ENCODE measurements at regions not wholly inside any gene's neighbourhood (a gene's known extent, or its start where the extent isn't known, plus 50 kb on each side); places are given as distances from the start of the nearest gene placed in this dataset.

GRCh38 chr20:20877079-20877478 is 164.6 kb upstream of the RALGAPA2 start:
- Histone ChIP-seq H3K9me3 (ENCODE audit: control insufficient read depth in 1 of 2, low read length in 2 of 2) (no peaks in the 10 kb centered on the region), H3K27ac (ENCODE audit: low read length) (no peak overlapping the region), H3K27me3 (ENCODE audit: low read depth, low read length) (no peaks in the 10 kb centered on the region), H3K36me3 (ENCODE audit: control insufficient read depth in 1 of 2, insufficient read depth in 2 of 2, low read length in 2 of 2) (no peaks in the 10 kb centered on the region), H3K4me3 (ENCODE audit: low read depth in 1 of 2, low read length in 2 of 2) (no peak overlapping the region), H3K4me1 (ENCODE audit: control insufficient read depth in 1 of 2, insufficient read depth in 2 of 2, low read length in 2 of 2) (no peaks in the 10 kb centered on the region)

GRCh38 chr20:20875716-20876115 is 163.3 kb upstream of the RALGAPA2 start:
- H3K4me3 ChIP-seq (ENCODE audit: low read depth in 1 of 2, low read length in 2 of 2), result no peak overlapping the region
- no peaks in the 10 kb centered on the region for H3K4me1 ChIP-seq (ENCODE audit: control insufficient read depth in 1 of 2, insufficient read depth in 2 of 2, low read length in 2 of 2)
- no peaks in the 10 kb centered on the region for H3K9me3 ChIP-seq (ENCODE audit: control insufficient read depth in 1 of 2, low read length in 2 of 2)
- no peaks in the 10 kb centered on the region for H3K36me3 ChIP-seq (ENCODE audit: control insufficient read depth in 1 of 2, insufficient read depth in 2 of 2, low read length in 2 of 2)
- H3K27ac ChIP-seq (ENCODE audit: low read length), result no peak overlapping the region
- H3K27me3 ChIP-seq (ENCODE audit: low read depth, low read length), result no peaks in the 10 kb centered on the region

GRCh38 chr20:20872428-20872827 is 160.0 kb upstream of the RALGAPA2 start:
- Histone ChIP-seq H3K9me3 (ENCODE audit: control insufficient read depth in 1 of 2, low read length in 2 of 2) (no peaks in the 10 kb centered on the region), H3K27me3 (ENCODE audit: low read depth, low read length) (no peaks in the 10 kb centered on the region), H3K4me1 (ENCODE audit: control insufficient read depth in 1 of 2, insufficient read depth in 2 of 2, low read length in 2 of 2) (no peaks in the 10 kb centered on the region)

GRCh38 chr20:20869161-20869775 is 156.8 kb upstream of the RALGAPA2 start:
- no peaks in the 10 kb centered on the region for H3K36me3 ChIP-seq (ENCODE audit: control insufficient read depth in 1 of 2, insufficient read depth in 2 of 2, low read length in 2 of 2)
- H3K27me3 ChIP-seq (ENCODE audit: low read depth, low read length), result no peaks in the 10 kb centered on the region
- no peaks in the 10 kb centered on the region for H3K4me1 ChIP-seq (ENCODE audit: control insufficient read depth in 1 of 2, insufficient read depth in 2 of 2, low read length in 2 of 2)
- no peak overlapping the region for H3K4me3 ChIP-seq (ENCODE audit: low read depth in 1 of 2, low read length in 2 of 2)
- no peaks in the 10 kb centered on the region for H3K9me3 ChIP-seq (ENCODE audit: control insufficient read depth in 1 of 2, low read length in 2 of 2)
- no peak overlapping the region for H3K27ac ChIP-seq (ENCODE audit: low read length)

More at GRCh38 chr20:20872428-20872827, 160.0 kb upstream of the RALGAPA2 start:
- Histone ChIP-seq H3K27ac (ENCODE audit: low read length) (no peak overlapping the region), H3K36me3 (ENCODE audit: control insufficient read depth in 1 of 2, insufficient read depth in 2 of 2, low read length in 2 of 2) (no peaks in the 10 kb centered on the region), H3K4me3 (ENCODE audit: low read depth in 1 of 2, low read length in 2 of 2) (no peak overlapping the region)

GRCh38 chr20:20864351-20865096 is 152.1 kb upstream of the RALGAPA2 start:
- H3K27ac ChIP-seq (ENCODE audit: low read length), result no peak overlapping the region
- H3K4me1 ChIP-seq (ENCODE audit: control insufficient read depth in 1 of 2, insufficient read depth in 2 of 2, low read length in 2 of 2), result no peaks in the 10 kb centered on the region
- no peaks in the 10 kb centered on the region for H3K27me3 ChIP-seq (ENCODE audit: low read depth, low read length)
- H3K4me3 ChIP-seq (ENCODE audit: low read depth in 1 of 2, low read length in 2 of 2), result no peak overlapping the region
- no peaks in the 10 kb centered on the region for H3K36me3 ChIP-seq (ENCODE audit: control insufficient read depth in 1 of 2, insufficient read depth in 2 of 2, low read length in 2 of 2)
- H3K9me3 ChIP-seq (ENCODE audit: control insufficient read depth in 1 of 2, low read length in 2 of 2), result no peaks in the 10 kb centered on the region

GRCh38 chr20:20860078-20860806 is 147.8 kb upstream of the RALGAPA2 start:
- Histone ChIP-seq H3K4me3 (ENCODE audit: low read depth in 1 of 2, low read length in 2 of 2) (no peak overlapping the region), H3K9me3 (ENCODE audit: control insufficient read depth in 1 of 2, low read length in 2 of 2) (no peaks in the 10 kb centered on the region), H3K36me3 (ENCODE audit: control insufficient read depth in 1 of 2, insufficient read depth in 2 of 2, low read length in 2 of 2) (no peaks in the 10 kb centered on the region), H3K27ac (ENCODE audit: low read length) (no peak overlapping the region), H3K4me1 (ENCODE audit: control insufficient read depth in 1 of 2, insufficient read depth in 2 of 2, low read length in 2 of 2) (no peaks in the 10 kb centered on the region), H3K27me3 (ENCODE audit: low read depth, low read length) (no peaks in the 10 kb centered on the region)

GRCh38 chr20:20859510-20859909 is 147.1 kb upstream of the RALGAPA2 start:
- Histone ChIP-seq H3K27ac (ENCODE audit: low read length) (no peak overlapping the region), H3K36me3 (ENCODE audit: control insufficient read depth in 1 of 2, insufficient read depth in 2 of 2, low read length in 2 of 2) (no peaks in the 10 kb centered on the region), H3K27me3 (ENCODE audit: low read depth, low read length) (no peaks in the 10 kb centered on the region), H3K4me3 (ENCODE audit: low read depth in 1 of 2, low read length in 2 of 2) (no peak overlapping the region), H3K4me1 (ENCODE audit: control insufficient read depth in 1 of 2, insufficient read depth in 2 of 2, low read length in 2 of 2) (no peaks in the 10 kb centered on the region), H3K9me3 (ENCODE audit: control insufficient read depth in 1 of 2, low read length in 2 of 2) (no peaks in the 10 kb centered on the region)

GRCh38 chr20:20856956-20857355 is 144.5 kb upstream of the RALGAPA2 start:
- H3K27ac ChIP-seq (ENCODE audit: low read length), result no peak overlapping the region
- no peaks in the 10 kb centered on the region for H3K9me3 ChIP-seq (ENCODE audit: control insufficient read depth in 1 of 2, low read length in 2 of 2)
- no peaks in the 10 kb centered on the region for H3K27me3 ChIP-seq (ENCODE audit: low read depth, low read length)

GRCh38 chr20:20856306-20856705 is 143.9 kb upstream of the RALGAPA2 start:
- H3K4me3 ChIP-seq (ENCODE audit: low read depth in 1 of 2, low read length in 2 of 2), result no peak overlapping the region
- H3K9me3 ChIP-seq (ENCODE audit: control insufficient read depth in 1 of 2, low read length in 2 of 2), result no peaks in the 10 kb centered on the region
- no peaks in the 10 kb centered on the region for H3K36me3 ChIP-seq (ENCODE audit: control insufficient read depth in 1 of 2, insufficient read depth in 2 of 2, low read length in 2 of 2)
- no peaks in the 10 kb centered on the region for H3K4me1 ChIP-seq (ENCODE audit: control insufficient read depth in 1 of 2, insufficient read depth in 2 of 2, low read length in 2 of 2)
- H3K27me3 ChIP-seq (ENCODE audit: low read depth, low read length), result no peaks in the 10 kb centered on the region
- no peak overlapping the region for H3K27ac ChIP-seq (ENCODE audit: low read length)

More at GRCh38 chr20:20856956-20857355, 144.5 kb upstream of the RALGAPA2 start:
- no peaks in the 10 kb centered on the region for H3K4me1 ChIP-seq (ENCODE audit: control insufficient read depth in 1 of 2, insufficient read depth in 2 of 2, low read length in 2 of 2)
- no peak overlapping the region for H3K4me3 ChIP-seq (ENCODE audit: low read depth in 1 of 2, low read length in 2 of 2)
- H3K36me3 ChIP-seq (ENCODE audit: control insufficient read depth in 1 of 2, insufficient read depth in 2 of 2, low read length in 2 of 2), result no peaks in the 10 kb centered on the region

GRCh38 chr20:20851385-20851784 is 138.9 kb upstream of the RALGAPA2 start:
- Histone ChIP-seq H3K9me3 (ENCODE audit: control insufficient read depth in 1 of 2, low read length in 2 of 2) (no peaks in the 10 kb centered on the region), H3K27ac (ENCODE audit: low read length) (no peak overlapping the region), H3K4me1 (ENCODE audit: control insufficient read depth in 1 of 2, insufficient read depth in 2 of 2, low read length in 2 of 2) (no peaks in the 10 kb centered on the region), H3K4me3 (ENCODE audit: low read depth in 1 of 2, low read length in 2 of 2) (no peak overlapping the region), H3K27me3 (ENCODE audit: low read depth, low read length) (no peaks in the 10 kb centered on the region), H3K36me3 (ENCODE audit: control insufficient read depth in 1 of 2, insufficient read depth in 2 of 2, low read length in 2 of 2) (no peaks in the 10 kb centered on the region)

- H3K9me3 ChIP-seq (ENCODE audit: control insufficient read depth in 1 of 2, low read length in 2 of 2), result no peaks in the 10 kb centered on the region
- no peaks in the 10 kb centered on the region for H3K27me3 ChIP-seq (ENCODE audit: low read depth, low read length)
- no peaks in the 10 kb centered on the region for H3K36me3 ChIP-seq (ENCODE audit: control insufficient read depth in 1 of 2, insufficient read depth in 2 of 2, low read length in 2 of 2)
- H3K27ac ChIP-seq (ENCODE audit: low read length), result no peak overlapping the region
- H3K4me1 ChIP-seq (ENCODE audit: control insufficient read depth in 1 of 2, insufficient read depth in 2 of 2, low read length in 2 of 2), result no peaks in the 10 kb centered on the region
- H3K4me3 ChIP-seq (ENCODE audit: low read depth in 1 of 2, low read length in 2 of 2), result no peak overlapping the region
Measured at GRCh38 chr20:20850407-20850806, 138.0 kb upstream of the RALGAPA2 start.

All from muscle layer of duodenum (tissue), 2 donors.